GM12891 (cell line): ENCODE measurements at regions not wholly inside any gene's neighbourhood (a gene's known extent, or its start where the extent isn't known, plus 50 kb on each side); places are given as distances from the start of the nearest gene placed in this dataset.

Experiments
- DNase-seq: peaks from one replicate; pipeline ENCODE4 v3.0.0; 2011; ENCODE audit warnings: low spot score; ENCODE audit not compliant: insufficient read length
- FAIRE-seq: peaks from 2 replicates; lab custom pipeline; 2011; peaks lifted over from hg19 to GRCh38; lab: Jason Lieb, UNC
- PAX5 ChIP-seq: IDR thresholded peaks from 2 replicates; pipeline ENCODE4 v1.6.1; 2011; ENCODE audit warnings: low read length, moderate library complexity, mild to moderate bottlenecking; ENCODE audit not compliant: insufficient read depth, severe bottlenecking
- POLR2A ChIP-seq: IDR thresholded peaks from 2 replicates; pipeline ENCODE4 v1.6.1; 2011; ENCODE audit warnings: low read depth, low read length, control low read depth
- POLR2AphosphoS5 ChIP-seq: IDR thresholded peaks from 2 replicates; pipeline ENCODE4 v1.6.1; 2011; ENCODE audit warnings: low read depth, low read length, control low read depth
- POU2F2 ChIP-seq: IDR thresholded peaks from 2 replicates; pipeline ENCODE4 v1.6.1; 2011; ENCODE audit warnings: low read depth, mild to moderate bottlenecking, control low read depth, low read length, moderate library complexity
- SPI1 ChIP-seq: IDR thresholded peaks from 2 replicates; pipeline ENCODE4 v1.6.1; 2011; ENCODE audit warnings: low read depth, low read length, control low read depth
- TAF1 ChIP-seq: IDR thresholded peaks from 2 replicates; pipeline ENCODE4 v1.6.1; 2011; ENCODE audit warnings: low read depth, low read length, control low read depth

- TF ChIP-seq POLR2AphosphoS5 = no peak
- no peak for TF ChIP-seq SPI1
- no peak for TF ChIP-seq TAF1
- no peak for TF ChIP-seq PAX5
- no peak for FAIRE-seq
- DNase-seq = no peak
Observed at GRCh38 chr12:111006621-111007020, 86.2 kb upstream of the MYL2 start.

GRCh38 chr12:110998971-110999370 lies 78.6 kb upstream of the MYL2 start:
- FAIRE-seq (no peak), DNase-seq (no peak)
- TF ChIP-seq PAX5 (no peak), POU2F2 (no peak), POLR2A (no peak), SPI1 (no peak), TAF1 (no peak), POLR2AphosphoS5 (no peak)

- FAIRE-seq (no peak), DNase-seq (no peak)
- TF ChIP-seq POLR2A = no peak
- no peak for TF ChIP-seq POU2F2
- no peak for TF ChIP-seq PAX5
- TF ChIP-seq TAF1 = no peak
- TF ChIP-seq POLR2AphosphoS5 = no peak
- no peak for TF ChIP-seq SPI1
Observed at GRCh38 chr12:110998165-110998564, 77.8 kb upstream of the MYL2 start.

GRCh38 chr12:110996415-110996814 lies 76.0 kb upstream of the MYL2 start:
- DNase-seq (no peak), FAIRE-seq (no peak)
- no peak for TF ChIP-seq POLR2AphosphoS5
- TF ChIP-seq POLR2A = no peak
- TF ChIP-seq PAX5 = no peak
- no peak for TF ChIP-seq POU2F2
- TF ChIP-seq SPI1 = no peak
- TF ChIP-seq TAF1 = no peak

GRCh38 chr12:110995615-110996014 lies 75.2 kb upstream of the MYL2 start:
- TF ChIP-seq PAX5 = no peak
- TF ChIP-seq POLR2AphosphoS5 = no peak
- no peak for TF ChIP-seq SPI1
- no peak for TF ChIP-seq TAF1
- no peak for TF ChIP-seq POLR2A
- no peak for TF ChIP-seq POU2F2
- DNase-seq = no peak
- FAIRE-seq = no peak

GRCh38 chr12:110995016-110995415 lies 74.6 kb upstream of the MYL2 start:
- FAIRE-seq (no peak), DNase-seq (no peak)
- TF ChIP-seq POLR2AphosphoS5 (no peak), POLR2A (no peak), PAX5 (no peak), SPI1 (no peak), POU2F2 (no peak), TAF1 (no peak)

- FAIRE-seq (no peak), DNase-seq (no peak)
- TF ChIP-seq POLR2AphosphoS5 (no peak), SPI1 (no peak), PAX5 (no peak), POLR2A (no peak), POU2F2 (no peak), TAF1 (no peak)
Observed at GRCh38 chr12:110993434-110993833, 73.1 kb upstream of the MYL2 start.

GRCh38 chr12:110992909-110993308 lies 72.5 kb upstream of the MYL2 start:
- DNase-seq (no peak), FAIRE-seq (no peak)
- TF ChIP-seq SPI1 = no peak
- TF ChIP-seq POU2F2 = no peak
- TF ChIP-seq PAX5 = no peak
- TF ChIP-seq TAF1 = no peak
- no peak for TF ChIP-seq POLR2AphosphoS5
- TF ChIP-seq POLR2A = no peak

- DNase-seq (no peak), FAIRE-seq (no peak)
- TF ChIP-seq POLR2AphosphoS5 (no peak), POLR2A (no peak), POU2F2 (no peak), SPI1 (no peak), TAF1 (no peak), PAX5 (no peak)
Observed at GRCh38 chr12:110983811-110984210, 63.4 kb upstream of the MYL2 start.

- TF ChIP-seq POLR2AphosphoS5 (no peak), POU2F2 (no peak), SPI1 (no peak), PAX5 (no peak), POLR2A (no peak), TAF1 (no peak)
- no peak for FAIRE-seq
- DNase-seq = no peak
Observed at GRCh38 chr12:110972866-110973265, 52.5 kb upstream of the MYL2 start.
